ENCODE measurements at regions not wholly inside any gene's neighbourhood (a gene's known extent, or its start where the extent isn't known, plus 50 kb on each side); places are given as distances from the start of the nearest gene placed in this dataset.

DNA sequence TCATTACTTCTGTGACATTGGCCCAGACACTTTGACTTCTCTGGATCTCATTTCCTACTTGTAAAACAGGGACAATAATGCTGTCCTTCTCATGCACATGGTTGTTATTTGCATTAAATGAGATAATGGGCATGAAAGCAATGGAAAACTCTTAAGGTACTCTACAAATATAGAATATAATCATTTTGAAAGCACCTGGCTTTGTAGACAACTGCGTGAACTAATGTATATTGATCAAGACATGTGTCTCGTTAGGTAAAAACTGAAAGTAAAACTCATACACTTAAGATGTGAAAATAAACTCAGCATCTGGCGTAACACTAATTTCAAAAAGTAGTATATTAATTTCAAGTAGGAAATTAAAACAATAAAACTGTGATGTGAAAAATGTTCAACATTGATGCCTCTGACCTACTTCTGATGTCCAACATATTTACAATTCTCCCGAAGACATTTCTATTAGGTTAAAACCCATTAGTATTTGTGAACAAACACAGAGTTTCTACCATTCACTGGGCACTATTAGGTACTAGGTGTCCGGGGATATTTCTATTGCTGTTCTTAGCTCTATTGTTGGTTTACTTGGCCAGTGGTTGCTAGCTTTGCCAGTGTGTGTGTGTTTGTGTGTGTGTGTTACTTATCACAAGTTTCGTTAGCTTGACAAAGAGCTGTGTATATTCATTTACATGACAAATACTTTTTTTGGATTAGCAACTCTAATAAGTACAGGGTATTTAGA is 220.5 kb downstream of the KCNRG start:
- DNase-seq (ENCODE audit: insufficient read length, low spot score): no peak
- FAIRE-seq: peak; percentile 76
- TF ChIP-seq POU2F2 (IDR thresholded peaks at IDR 0.05; ENCODE audit: low read depth, low read length) (no peak), TAF1 (IDR thresholded peaks at IDR 0.05; ENCODE audit: low read depth, low read length) (no peak), SPI1 (IDR thresholded peaks at IDR 0.05; ENCODE audit: low read depth, low read length) (no peak), POLR2AphosphoS5 (IDR thresholded peaks at IDR 0.05; ENCODE audit: low read depth, low read length) (no peak)

DNA sequence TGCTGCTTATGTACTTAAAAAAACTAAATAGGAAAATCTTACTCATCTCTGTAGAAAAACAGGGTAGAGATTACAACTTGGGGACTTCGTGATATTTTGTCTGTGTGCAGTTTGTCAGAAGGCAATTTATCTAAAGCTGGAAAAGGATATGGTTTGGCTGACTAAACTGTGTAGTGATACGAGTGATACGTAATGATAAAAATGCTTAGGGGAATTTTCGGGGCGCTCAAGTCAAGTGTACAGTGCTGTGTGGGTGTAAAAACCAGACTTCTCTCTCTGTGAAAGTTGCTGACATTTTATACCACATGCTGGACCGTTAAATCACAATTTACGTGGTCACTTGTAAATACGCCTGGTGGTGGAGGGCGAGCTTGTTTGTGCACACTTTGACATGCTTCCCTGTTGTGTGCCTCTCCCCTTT is 221.7 kb downstream of the KCNRG start:
- DNase-seq (ENCODE audit: insufficient read length, low spot score) (peak; percentile 36), FAIRE-seq (peak; percentile 88)
- no peak for TF ChIP-seq PAX5 (IDR thresholded peaks at IDR 0.05; ENCODE audit: insufficient read depth, low read length, severe bottlenecking)
- TF ChIP-seq SPI1 (IDR thresholded peaks at IDR 0.05; ENCODE audit: low read depth, low read length): peak; percentile 17; the same call in 1 of the 2 replicates

DNA sequence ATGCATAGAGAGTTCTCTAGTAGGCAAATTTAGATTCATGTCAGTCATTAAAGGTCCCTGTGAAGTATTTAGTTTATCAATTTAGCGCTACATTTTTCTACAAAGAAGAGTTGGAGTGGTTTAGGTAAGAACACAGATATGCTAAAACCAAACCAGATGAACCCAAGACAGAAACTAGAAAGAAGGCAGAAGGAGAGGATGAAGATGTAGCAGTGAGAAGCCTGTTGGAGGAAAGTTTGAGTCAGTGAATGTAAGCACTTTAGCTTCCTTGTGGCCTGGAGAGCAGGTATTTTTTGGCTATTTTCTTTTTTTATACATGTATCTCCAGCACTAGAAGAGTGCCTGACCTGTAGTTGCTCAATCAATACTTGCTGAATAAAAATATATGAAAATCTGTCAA is 223.7 kb downstream of the KCNRG start:
- FAIRE-seq (no peak), DNase-seq (ENCODE audit: insufficient read length, low spot score) (no peak)
- no peak for TF ChIP-seq PAX5 (IDR thresholded peaks at IDR 0.05; ENCODE audit: insufficient read depth, low read length, severe bottlenecking)
- TF ChIP-seq POLR2AphosphoS5 (IDR thresholded peaks at IDR 0.05; ENCODE audit: low read depth, low read length): no peak
- no peak for TF ChIP-seq TAF1 (IDR thresholded peaks at IDR 0.05; ENCODE audit: low read depth, low read length)
- TF ChIP-seq SPI1 (IDR thresholded peaks at IDR 0.05; ENCODE audit: low read depth, low read length): no peak
- TF ChIP-seq POU2F2 (IDR thresholded peaks at IDR 0.05; ENCODE audit: low read depth, low read length): no peak
- no peak for TF ChIP-seq POLR2A (IDR thresholded peaks at IDR 0.05; ENCODE audit: low read depth, low read length)

DNA sequence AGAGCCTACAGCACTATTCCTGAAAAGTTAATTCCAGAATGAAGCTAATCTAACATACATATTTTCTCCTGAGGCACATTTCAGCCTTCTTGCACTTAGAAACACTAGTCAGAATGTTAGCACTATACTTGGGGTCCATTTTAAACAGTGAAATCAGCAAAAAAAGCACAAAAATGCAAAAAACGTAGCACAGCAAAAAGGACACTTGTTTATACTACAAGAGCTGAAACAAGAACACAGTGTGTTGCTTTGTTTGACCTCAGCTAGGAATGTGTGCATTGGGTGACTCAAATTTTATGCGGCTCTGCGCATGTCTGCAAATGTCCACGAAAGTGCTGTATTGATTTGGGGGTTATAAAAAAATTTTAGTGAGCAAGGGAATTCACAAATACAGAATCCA is 226.2 kb downstream of the KCNRG start:
- DNase-seq (ENCODE audit: insufficient read length, low spot score): no peak
- TF ChIP-seq POLR2AphosphoS5 (IDR thresholded peaks at IDR 0.05; ENCODE audit: low read depth, low read length) (no peak), POLR2A (IDR thresholded peaks at IDR 0.05; ENCODE audit: low read depth, low read length) (no peak), TAF1 (IDR thresholded peaks at IDR 0.05; ENCODE audit: low read depth, low read length) (no peak), POU2F2 (IDR thresholded peaks at IDR 0.05; ENCODE audit: low read depth, low read length) (no peak), PAX5 (IDR thresholded peaks at IDR 0.05; ENCODE audit: insufficient read depth, low read length, severe bottlenecking) (no peak), SPI1 (IDR thresholded peaks at IDR 0.05; ENCODE audit: low read depth, low read length) (no peak)
- no peak for FAIRE-seq

DNA sequence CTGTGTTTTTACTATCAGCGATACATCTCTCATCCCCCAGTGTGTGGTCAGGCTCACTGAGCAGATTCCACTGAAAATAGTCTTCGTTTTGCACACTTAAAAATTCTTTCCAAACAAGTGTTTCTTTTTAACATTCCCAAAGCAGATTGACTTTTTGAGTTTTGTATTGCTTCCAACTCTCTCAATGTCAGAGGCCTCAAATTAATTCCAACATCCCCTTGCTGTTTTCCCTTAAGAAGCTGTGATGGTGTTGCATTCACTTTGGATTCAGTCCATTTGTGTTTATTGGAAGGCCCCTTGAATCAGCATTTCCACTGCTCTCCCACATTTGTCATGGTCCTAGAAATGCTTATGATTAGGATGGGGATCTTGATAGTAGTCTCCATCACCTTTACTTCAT is 228.7 kb downstream of the KCNRG start:
- FAIRE-seq: no peak

DNA sequence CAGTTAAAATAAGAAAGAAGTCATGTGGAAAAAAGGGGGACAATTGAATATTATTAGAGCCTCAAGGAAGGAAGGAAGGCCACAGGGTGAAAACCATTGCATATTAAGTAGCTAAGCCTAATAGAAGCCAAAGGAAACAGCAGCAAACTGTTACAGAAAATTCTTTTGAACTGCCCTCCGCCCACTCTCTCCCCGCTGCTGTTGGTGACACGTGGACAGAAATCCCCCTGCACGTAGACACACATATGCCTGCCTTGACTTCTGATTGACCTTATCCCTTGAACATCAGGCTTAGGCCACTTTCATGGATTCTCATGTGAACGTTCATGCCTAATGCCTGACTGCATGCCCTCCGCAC is 229.1 kb downstream of the KCNRG start:
- no peak for DNase-seq (ENCODE audit: insufficient read length, low spot score)
- FAIRE-seq: no peak

More for the DNA sequence above, 228.7 kb downstream of the KCNRG start:
- no peak for DNase-seq (ENCODE audit: insufficient read length, low spot score)
- TF ChIP-seq TAF1 (IDR thresholded peaks at IDR 0.05; ENCODE audit: low read depth, low read length) (no peak), SPI1 (IDR thresholded peaks at IDR 0.05; ENCODE audit: low read depth, low read length) (no peak)

DNA sequence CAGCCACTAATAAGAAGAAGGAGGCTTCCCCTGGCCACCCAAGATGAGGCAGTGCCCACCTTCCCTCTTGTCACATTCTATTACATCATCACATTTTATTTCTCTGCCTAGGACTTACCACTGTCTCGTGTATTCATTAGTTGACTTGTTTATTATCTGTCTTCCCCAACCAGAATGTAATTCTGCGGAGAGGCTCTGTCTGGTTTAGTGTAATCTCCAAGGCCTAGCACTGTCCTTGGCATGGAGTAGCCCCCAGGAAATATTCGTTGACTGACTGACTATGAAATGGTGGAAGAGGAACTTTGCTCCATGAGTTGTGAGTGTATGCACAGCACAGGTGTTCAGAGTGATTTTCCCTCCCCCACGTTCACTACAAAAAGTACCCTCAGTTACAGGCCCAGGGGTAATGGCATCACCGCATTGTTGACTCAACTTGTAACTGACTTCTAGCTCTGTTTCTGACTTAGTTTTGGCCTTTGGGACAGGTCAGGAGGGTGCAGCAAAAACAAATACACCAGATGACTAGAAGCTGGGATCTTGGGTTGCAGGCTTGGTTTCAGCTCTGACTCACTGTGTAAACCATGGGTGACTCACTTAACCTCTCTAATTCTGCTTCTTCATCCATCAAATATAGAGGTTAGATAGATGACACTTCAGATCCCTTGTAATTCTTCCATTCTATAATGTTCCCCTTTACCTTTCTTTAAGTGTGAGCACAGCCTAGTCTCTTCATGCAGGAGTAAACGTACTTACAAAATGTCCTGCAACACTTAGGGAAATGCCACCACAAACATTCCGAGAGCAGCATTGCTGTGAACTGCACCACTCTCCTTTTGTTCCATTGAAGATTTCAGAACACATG is 229.7 kb downstream of the KCNRG start:
- DNase-seq (ENCODE audit: insufficient read length, low spot score) (no peak), FAIRE-seq (peak; percentile 82)
- TF ChIP-seq POLR2A (IDR thresholded peaks at IDR 0.05; ENCODE audit: low read depth, low read length) (no peak), POU2F2 (IDR thresholded peaks at IDR 0.05; ENCODE audit: low read depth, low read length) (peak; percentile 79), PAX5 (IDR thresholded peaks at IDR 0.05; ENCODE audit: insufficient read depth, low read length, severe bottlenecking) (no peak), TAF1 (IDR thresholded peaks at IDR 0.05; ENCODE audit: low read depth, low read length) (no peak), SPI1 (IDR thresholded peaks at IDR 0.05; ENCODE audit: low read depth, low read length) (no peak), POLR2AphosphoS5 (IDR thresholded peaks at IDR 0.05; ENCODE audit: low read depth, low read length) (no peak)

More for the DNA sequence above, 229.1 kb downstream of the KCNRG start:
- no peak for TF ChIP-seq POLR2A (IDR thresholded peaks at IDR 0.05; ENCODE audit: low read depth, low read length)
- no peak for TF ChIP-seq POLR2AphosphoS5 (IDR thresholded peaks at IDR 0.05; ENCODE audit: low read depth, low read length)
- no peak for TF ChIP-seq PAX5 (IDR thresholded peaks at IDR 0.05; ENCODE audit: insufficient read depth, low read length, severe bottlenecking)
- TF ChIP-seq POU2F2 (IDR thresholded peaks at IDR 0.05; ENCODE audit: low read depth, low read length): peak; percentile 47; the same call in 1 of the 2 replicates
- no peak for TF ChIP-seq SPI1 (IDR thresholded peaks at IDR 0.05; ENCODE audit: low read depth, low read length)
- TF ChIP-seq TAF1 (IDR thresholded peaks at IDR 0.05; ENCODE audit: low read depth, low read length): no peak

DNA sequence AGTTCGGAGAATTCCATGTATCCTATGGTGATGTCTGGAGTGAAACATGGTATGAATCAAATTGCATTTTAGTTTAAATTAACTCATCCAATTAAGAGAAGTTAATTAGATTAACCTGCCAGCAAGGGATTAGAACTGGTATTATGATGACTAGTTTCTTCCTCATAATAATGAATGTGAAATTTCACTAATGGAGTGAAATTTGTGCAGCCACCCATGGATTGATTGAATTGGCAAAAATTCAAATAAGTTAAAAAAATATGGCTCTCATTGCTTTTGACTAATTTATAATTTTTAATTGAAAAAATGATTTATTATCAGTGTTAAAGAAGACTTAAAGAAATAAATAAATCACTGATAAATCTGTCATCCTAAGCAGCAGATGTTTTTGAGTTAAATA is 232.0 kb downstream of the KCNRG start:
- DNase-seq (ENCODE audit: insufficient read length, low spot score) (no peak), FAIRE-seq (no peak)
- TF ChIP-seq POLR2A (IDR thresholded peaks at IDR 0.05; ENCODE audit: low read depth, low read length) (no peak), TAF1 (IDR thresholded peaks at IDR 0.05; ENCODE audit: low read depth, low read length) (no peak), POLR2AphosphoS5 (IDR thresholded peaks at IDR 0.05; ENCODE audit: low read depth, low read length) (no peak)

DNA sequence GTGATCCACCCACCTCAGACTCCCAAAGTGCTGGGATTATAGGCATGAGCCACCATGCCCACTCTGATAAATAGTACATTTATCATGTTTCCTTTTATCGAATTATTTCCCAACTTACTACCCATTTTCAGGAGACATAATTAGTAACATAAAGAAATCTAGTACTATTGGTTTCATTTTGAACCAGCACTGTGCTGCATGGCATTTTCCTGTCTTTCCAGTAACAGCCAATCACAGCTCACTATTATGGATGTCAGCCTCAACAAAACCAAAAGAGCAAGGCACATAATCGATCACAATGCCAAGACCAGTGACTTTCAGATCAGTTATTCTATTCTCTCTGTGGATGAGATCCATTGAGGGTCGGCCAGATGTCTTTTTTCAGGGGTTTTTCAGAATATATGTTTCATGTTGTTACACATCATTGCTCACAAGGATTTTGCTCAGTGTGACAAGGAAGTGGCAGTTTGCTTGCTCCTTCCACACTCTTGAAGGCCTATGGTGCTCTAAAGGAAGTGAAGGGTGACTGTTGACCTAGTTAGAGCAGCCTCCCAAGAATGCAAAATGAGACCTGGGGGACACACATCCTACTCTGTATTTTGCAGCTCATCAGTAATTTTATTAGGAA is 233.4 kb downstream of the KCNRG start:
- TF ChIP-seq POU2F2 (IDR thresholded peaks at IDR 0.05; ENCODE audit: low read depth, low read length): no peak
- TF ChIP-seq POLR2A (IDR thresholded peaks at IDR 0.05; ENCODE audit: low read depth, low read length): no peak
- no peak for TF ChIP-seq PAX5 (IDR thresholded peaks at IDR 0.05; ENCODE audit: insufficient read depth, low read length, severe bottlenecking)
- no peak for TF ChIP-seq TAF1 (IDR thresholded peaks at IDR 0.05; ENCODE audit: low read depth, low read length)
- no peak for TF ChIP-seq POLR2AphosphoS5 (IDR thresholded peaks at IDR 0.05; ENCODE audit: low read depth, low read length)
- no peak for TF ChIP-seq SPI1 (IDR thresholded peaks at IDR 0.05; ENCODE audit: low read depth, low read length)
- FAIRE-seq (no peak), DNase-seq (ENCODE audit: insufficient read length, low spot score) (no peak)

Measured in GM12891 (cell line).